ENCODE measurements at regions not wholly inside any gene's neighbourhood (a gene's known extent, or its start where the extent isn't known, plus 50 kb on each side); places are given as distances from the start of the nearest gene placed in this dataset.

- peak; percentile 22 for DNase-seq (ENCODE audit: low read depth)
- H3K4me3 ChIP-seq (ENCODE audit: low read depth, low read length), result no peak overlapping the region
Measured at GRCh38 chr10:61835069-61835945, 66.2 kb upstream of the ARID5B start.

GRCh38 chr10:61835946-61836887, 65.3 kb upstream of the ARID5B start:
- no peak overlapping the region for H3K4me3 ChIP-seq (ENCODE audit: low read depth, low read length)
- DNase-seq (ENCODE audit: low read depth), result no peak
- TF ChIP-seq, protein P1, sequence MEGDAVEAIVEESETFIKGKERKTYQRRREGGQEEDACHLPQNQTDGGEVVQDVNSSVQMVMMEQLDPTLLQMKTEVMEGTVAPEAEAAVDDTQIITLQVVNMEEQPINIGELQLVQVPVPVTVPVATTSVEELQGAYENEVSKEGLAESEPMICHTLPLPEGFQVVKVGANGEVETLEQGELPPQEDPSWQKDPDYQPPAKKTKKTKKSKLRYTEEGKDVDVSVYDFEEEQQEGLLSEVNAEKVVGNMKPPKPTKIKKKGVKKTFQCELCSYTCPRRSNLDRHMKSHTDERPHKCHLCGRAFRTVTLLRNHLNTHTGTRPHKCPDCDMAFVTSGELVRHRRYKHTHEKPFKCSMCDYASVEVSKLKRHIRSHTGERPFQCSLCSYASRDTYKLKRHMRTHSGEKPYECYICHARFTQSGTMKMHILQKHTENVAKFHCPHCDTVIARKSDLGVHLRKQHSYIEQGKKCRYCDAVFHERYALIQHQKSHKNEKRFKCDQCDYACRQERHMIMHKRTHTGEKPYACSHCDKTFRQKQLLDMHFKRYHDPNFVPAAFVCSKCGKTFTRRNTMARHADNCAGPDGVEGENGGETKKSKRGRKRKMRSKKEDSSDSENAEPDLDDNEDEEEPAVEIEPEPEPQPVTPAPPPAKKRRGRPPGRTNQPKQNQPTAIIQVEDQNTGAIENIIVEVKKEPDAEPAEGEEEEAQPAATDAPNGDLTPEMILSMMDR (IDR thresholded peaks at IDR 0.05; ENCODE audit: low read depth, low read length, missing control alignments), result no peak

More at GRCh38 chr10:61835069-61835945, 66.2 kb upstream of the ARID5B start:
- TF ChIP-seq, protein P1 (IDR thresholded peaks at IDR 0.05; ENCODE audit: low read depth, low read length, missing control alignments), result peak; percentile 58

GRCh38 chr10:61836888-61837754, 64.4 kb upstream of the ARID5B start:
- H3K4me3 ChIP-seq (ENCODE audit: low read depth, low read length), result no peak overlapping the region
- TF ChIP-seq, protein P1 (IDR thresholded peaks at IDR 0.05; ENCODE audit: low read depth, low read length, missing control alignments), result no peak
- DNase-seq (ENCODE audit: low read depth), result no peak

DNA sequence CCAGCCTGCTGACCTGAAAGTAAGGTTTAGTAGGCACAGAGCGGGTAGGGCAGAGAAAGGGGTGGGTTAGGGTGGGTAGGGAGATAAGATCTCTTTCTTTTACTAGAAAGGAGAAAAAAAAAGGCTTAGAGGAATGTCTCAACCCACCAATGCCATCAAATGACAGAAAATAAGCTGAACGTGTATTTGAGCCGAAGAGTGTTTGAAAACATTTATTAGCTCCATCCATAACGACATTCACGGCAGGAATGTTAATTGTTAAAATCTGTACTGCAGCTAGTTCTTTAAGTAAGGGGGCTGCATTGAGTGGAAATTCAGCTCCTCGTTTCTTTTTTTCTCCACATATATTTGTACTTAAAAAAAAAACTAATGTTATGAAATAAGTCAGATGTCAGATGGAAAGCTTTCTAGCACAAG, 63.7 kb upstream of the ARID5B start:
- no peak for DNase-seq (ENCODE audit: low read depth)
- TF ChIP-seq, protein P1 (IDR thresholded peaks at IDR 0.05; ENCODE audit: low read depth, low read length, missing control alignments), result no peak
- H3K4me3 ChIP-seq (ENCODE audit: low read depth, low read length), result no peak overlapping the region

GRCh38 chr10:61839916-61840315, 61.6 kb upstream of the ARID5B start:
- no peak for DNase-seq (ENCODE audit: low read depth)
- TF ChIP-seq, protein P1 (IDR thresholded peaks at IDR 0.05; ENCODE audit: low read depth, low read length, missing control alignments), result no peak
- no peak overlapping the region for H3K4me3 ChIP-seq (ENCODE audit: low read depth, low read length)

- TF ChIP-seq, protein P1 (IDR thresholded peaks at IDR 0.05; ENCODE audit: low read depth, low read length, missing control alignments), result no peak
Measured at GRCh38 chr10:61840403-61840802, 61.1 kb upstream of the ARID5B start.

More at GRCh38 chr10:61840403-61840802, 61.1 kb upstream of the ARID5B start:
- no peak overlapping the region for H3K4me3 ChIP-seq (ENCODE audit: low read depth, low read length)
- no peak for DNase-seq (ENCODE audit: low read depth)

Data from GM12864 (cell line).